Thyroid gland (tissue), 4 donors: ENCODE measurements at regions not wholly inside any gene's neighbourhood (a gene's known extent, or its start where the extent isn't known, plus 50 kb on each side); places are given as distances from the start of the nearest gene placed in this dataset.

Experiments used
- POLR2A ChIP-seq, 2 donors: fragments of 450-650 bp; IDR thresholded peaks; one replicate each; pipeline ENCODE4 v1.6.1; 2017; ENCODE audit warnings: antibody characterized with exemption in 2 of 2, mild to moderate bottlenecking in 2 of 2, moderate library complexity in 1 of 2
- TF ChIP-seq, protein P1 (sequence below), 6 experiments: fragments of 200-600 bp in 3 of 6; fragments of 450-650 bp in 3 of 6; sonication (generic) in 3 of 6; IDR thresholded peaks; one replicate each; pipeline ENCODE4 v1.5.1; 2016 to 2019; ENCODE audit warnings: antibody characterized with exemption in 6 of 6, mild to moderate bottlenecking in 2 of 6, inconsistent platforms in 1 of 6, moderate library complexity in 1 of 6

DNA sequence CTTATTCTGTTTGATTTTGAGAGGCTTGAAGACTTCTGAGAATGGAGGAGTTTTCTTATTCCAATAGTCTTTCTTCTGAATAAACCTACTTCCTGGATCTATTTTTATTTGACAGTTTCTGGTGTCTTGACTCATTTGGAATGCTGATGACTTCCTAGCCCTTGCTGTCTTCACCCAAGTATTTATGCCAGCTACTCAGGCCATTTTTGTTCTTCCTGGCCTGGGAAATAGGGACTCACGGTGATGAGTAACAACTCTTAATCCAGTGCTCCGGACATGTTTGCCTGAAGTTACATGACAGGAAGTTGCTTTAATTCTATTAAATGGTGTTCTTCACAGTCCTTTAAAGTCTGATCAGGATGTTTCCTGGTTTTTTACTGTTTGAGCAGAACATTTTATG is 272.1 kb upstream of the EYS start:
- TF ChIP-seq, protein P1, sequence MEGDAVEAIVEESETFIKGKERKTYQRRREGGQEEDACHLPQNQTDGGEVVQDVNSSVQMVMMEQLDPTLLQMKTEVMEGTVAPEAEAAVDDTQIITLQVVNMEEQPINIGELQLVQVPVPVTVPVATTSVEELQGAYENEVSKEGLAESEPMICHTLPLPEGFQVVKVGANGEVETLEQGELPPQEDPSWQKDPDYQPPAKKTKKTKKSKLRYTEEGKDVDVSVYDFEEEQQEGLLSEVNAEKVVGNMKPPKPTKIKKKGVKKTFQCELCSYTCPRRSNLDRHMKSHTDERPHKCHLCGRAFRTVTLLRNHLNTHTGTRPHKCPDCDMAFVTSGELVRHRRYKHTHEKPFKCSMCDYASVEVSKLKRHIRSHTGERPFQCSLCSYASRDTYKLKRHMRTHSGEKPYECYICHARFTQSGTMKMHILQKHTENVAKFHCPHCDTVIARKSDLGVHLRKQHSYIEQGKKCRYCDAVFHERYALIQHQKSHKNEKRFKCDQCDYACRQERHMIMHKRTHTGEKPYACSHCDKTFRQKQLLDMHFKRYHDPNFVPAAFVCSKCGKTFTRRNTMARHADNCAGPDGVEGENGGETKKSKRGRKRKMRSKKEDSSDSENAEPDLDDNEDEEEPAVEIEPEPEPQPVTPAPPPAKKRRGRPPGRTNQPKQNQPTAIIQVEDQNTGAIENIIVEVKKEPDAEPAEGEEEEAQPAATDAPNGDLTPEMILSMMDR (IDR thresholded peaks at IDR 0.05), result no peak
- no peak for TF ChIP-seq POLR2A (IDR thresholded peaks at IDR 0.05)
